SK-N-DZ (cell line): ENCODE measurements at regions not wholly inside any gene's neighbourhood (a gene's known extent, or its start where the extent isn't known, plus 50 kb on each side); places are given as distances from the start of the nearest gene placed in this dataset.

ENCODE experiments used
- DNase-seq: peaks from one replicate; pipeline ENCODE4 v3.0.0-alpha.2; 2015; ENCODE audit warnings: low spot score

DNA sequence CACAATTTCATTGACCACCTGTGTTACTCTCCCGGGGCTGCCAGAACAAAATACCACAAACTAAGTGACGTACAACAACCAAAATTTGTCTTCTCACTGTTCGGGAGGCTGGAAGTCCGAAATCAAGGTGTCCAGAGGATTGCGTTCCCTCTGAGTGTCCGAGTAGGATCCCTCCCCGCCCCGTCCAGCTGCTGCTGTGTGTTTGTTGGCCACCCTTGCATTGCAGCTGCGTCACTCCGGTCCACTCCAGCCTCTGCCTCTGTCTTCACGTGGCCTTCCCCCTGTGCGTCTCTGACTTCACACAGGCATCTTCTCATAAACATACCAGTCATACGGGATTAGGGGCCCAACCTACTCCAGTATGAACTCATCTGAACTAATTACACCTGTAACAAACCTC is 251.8 kb upstream of the SMIM21 start:
- no peak for DNase-seq

DNA sequence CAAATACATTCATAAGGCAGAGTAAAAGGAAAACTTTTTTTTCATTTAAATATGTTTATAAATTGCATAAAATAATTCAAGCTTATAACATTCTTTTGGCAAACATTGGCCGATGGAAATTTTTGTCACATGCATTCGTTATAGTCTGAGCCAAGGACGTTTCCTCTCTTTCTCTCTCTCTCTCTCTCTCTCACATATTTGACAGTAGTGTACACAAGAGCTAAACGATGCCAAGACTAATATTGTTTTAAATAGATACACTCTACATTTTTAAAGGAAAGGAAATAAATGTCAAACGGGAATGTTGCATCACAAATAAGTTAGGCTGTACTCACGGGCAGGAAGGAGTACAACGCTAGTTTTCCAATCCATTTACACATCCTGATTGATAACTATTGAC is 251.1 kb upstream of the SMIM21 start:
- DNase-seq = no peak

DNA sequence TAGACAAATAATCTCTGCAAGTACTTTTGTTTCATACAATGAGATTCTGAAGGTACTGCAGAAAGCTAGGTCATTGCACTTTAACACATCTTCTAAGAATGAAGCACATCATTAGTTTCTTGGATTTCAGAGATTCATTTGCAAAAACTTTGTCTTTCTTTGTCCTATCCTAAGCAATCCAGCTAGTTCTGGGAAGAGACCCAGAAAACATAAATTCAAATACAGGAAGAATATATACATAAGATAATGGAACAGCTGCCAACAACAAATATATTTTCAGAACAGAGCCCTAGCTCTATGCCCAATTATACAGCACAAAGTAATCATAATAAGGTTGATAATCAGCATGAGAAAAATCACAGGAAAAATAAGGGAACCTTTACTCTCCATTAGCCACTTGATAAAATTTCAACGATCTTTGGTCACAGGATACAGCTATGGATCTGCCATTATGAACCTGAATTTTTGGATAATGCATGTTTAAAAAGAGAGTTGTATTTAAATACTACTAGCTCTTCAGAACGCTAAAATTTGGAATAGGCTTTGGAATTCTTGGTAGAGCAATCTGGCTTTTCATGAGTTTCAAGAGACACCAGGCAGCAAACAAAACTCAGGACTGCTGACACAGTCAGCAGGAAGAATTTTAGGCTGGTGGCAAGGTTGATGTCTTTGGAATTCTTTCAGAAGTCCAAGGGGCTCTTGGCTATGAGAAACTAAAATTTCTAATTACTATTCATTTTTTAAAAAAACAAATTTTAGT is 250.4 kb upstream of the SMIM21 start:
- DNase-seq = no peak

DNA sequence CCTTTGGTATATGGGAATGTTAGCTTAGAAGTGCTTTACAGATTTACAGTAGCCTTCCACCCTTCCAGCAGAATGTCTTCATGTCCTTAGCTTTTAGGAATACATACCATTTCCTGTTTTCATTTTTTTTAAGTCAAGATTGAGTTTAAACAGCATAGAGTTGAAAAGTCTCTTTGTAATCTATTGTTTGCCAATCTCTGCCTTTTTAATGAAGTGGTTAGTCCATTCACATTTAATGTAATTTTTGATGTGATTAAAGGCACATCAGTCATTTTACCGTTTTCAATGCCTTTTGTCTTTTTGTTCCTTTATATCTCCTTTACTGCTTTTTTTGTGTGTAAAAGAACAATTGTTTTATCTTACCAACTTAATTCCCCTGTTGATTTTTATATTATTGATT is 233.4 kb upstream of the SMIM21 start:
- no peak for DNase-seq

DNA sequence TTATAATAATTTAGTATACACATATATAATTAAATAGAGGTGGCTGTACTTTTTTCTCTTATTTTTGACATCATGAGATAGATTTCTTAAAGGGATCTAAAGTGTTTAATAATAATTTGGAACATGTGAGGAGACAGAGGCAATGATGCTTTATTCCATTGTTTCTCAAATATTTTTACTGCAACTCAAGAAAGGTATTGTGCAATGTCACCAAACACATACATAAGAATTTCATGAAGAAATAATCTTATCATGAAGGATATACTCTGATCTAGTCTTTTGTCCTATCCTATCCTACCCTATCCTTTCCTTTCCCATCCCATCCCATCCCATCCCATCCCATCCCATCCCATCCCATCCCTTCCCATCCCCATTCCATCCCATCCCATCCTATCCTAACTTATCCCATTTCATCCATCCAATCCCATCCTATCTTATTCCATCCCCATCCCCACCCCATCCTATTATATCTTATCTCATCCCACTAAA is 232.1 kb upstream of the SMIM21 start:
- no peak for DNase-seq

DNA sequence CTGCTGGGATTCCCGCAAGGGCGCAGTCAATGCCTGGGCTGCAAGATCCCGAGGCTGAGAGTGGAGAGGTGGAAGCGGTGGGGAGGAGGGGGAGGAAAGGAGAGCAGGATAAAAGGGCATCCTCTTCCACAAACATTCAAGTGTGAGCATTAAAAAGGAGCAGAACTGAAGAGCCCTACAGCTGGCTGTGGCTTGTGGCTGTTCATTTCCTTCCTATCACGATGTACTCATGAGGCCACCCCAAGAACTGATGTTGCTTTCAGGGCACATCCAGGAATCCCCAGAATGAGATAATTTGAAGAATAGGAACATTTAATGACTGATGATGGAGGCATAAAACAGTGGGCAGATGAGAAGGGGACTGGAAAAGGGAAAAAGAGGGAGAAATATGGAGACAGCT is 230.8 kb upstream of the SMIM21 start:
- DNase-seq = no peak

DNA sequence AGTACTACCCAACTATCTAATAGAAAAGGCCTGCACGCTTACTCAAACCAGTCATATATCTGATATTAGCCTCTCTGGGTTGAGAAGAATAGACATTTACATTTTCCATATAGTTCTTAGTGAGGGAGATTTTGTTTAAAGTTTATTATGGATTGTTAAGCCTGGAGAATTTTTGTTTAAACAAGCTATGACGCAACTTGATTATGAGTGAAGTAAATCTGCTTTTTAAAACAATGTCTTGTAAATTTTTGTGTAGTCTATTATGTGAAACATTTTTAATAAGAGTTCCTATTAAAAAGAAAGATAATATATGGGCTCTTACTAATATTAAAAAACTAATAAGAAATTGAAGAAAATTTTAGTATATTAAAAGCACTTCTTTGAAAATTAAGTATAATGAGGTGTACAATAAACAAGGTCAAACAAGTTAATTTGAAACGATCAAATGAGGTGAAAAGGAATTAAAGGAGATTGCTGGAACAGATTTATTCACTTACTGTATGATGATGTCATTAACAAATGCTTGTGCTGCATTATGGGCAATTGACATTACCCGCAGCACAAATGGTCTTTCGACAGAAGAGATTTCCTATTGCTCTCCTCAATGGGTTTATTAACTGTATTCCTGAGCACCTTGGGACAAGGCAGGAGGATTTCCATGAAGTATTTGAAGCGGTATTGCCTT is 229.2 kb upstream of the SMIM21 start:
- no peak for DNase-seq

DNA sequence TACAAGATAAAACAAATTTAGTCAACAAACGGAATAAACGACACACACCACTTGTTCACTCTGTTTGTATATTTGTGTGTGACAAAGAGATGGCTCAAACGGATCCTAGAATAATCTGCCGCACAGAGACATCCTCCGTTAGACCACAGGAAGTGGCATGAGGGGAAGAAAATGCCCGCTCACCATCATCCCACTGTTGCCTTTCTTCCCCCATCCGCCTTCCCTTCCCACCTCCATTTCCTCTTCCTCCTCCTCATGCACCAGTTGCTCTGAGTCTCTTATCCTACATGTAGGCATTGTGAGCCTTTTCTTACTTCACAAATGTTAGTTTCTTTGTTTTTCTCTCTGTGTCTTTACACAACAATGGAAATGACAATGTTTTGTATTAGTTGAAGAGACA is 228.5 kb upstream of the SMIM21 start:
- DNase-seq = no peak

DNA sequence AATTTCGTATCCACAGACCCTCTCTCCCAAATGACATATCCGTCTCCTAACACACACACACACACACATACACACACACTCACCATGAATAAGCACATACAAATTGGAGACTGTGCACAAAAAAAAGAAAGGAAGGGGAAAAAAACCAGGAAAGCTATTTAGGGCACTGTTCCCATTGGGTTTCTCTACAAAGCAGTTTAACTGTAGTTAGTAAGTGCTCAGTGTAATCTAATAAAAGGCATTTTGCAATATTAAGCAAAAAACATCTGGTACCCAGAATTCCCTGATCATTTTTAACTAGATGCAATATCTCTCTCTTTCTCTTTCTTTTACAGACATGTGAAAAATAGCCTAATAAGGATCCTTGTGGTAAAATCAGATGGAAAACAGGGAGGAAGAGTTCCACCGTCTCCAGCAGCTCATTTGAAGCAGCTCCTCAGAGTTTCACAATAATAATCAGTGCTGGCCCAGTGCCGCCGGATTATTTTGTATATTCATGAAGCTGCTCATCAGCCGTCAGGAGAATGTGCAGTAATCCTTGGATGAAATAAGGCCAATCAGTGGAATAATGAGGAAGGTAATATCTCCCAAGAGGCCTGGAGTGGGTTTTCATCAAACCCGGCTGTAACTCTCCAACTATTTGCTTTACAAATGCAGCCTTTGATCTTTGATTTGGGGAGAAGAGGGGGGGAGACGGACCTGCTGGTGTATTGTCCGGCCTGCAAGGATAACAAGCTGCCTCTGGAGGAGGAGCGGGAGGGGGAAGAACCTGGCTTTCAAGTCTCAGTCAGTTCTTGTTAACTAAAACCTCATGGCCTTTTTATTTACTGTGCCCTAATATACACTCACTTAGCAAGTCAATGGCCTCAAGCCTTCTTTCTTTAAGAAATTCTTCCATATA is 227.6 kb upstream of the SMIM21 start:
- DNase-seq = no peak

DNA sequence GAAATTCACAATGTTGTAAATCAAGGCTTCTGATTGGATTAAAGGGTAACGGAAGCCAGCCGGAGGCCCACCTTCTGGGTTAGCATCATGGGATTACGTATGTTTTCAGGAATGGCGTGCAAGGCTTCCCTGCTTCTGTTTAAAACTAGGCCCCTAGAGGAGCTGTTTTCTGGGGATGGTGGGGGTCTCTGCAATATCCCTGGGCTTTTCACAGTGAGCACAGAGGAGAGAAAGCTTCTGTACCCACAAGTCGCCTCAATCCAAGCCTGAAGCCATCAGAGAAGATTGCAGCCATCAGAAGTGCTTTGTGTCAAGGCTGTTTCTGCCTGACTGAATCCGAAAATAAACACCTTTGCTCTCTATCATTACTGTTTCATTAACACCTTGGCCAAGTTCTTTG is 226.9 kb upstream of the SMIM21 start:
- DNase-seq = peak; percentile 21

DNA sequence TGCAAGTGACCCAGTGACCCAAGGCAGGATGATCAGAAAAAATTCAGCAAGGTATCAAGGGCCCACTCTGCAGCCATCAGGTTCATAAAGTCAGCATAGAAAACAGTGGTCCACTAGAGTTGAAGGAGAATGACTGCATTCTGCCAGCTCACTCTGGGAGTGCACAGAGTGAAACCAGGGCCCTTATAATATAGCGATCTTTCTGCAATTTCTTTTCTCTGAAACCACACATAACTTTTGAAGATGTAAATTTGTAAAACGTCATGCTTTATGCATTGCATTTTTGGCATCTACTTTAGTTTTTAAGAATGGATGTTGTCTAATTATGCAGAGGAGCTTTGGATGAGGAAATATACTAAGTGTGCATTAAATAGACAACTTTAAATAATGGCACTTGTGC is 225.0 kb upstream of the SMIM21 start:
- DNase-seq = no peak

DNA sequence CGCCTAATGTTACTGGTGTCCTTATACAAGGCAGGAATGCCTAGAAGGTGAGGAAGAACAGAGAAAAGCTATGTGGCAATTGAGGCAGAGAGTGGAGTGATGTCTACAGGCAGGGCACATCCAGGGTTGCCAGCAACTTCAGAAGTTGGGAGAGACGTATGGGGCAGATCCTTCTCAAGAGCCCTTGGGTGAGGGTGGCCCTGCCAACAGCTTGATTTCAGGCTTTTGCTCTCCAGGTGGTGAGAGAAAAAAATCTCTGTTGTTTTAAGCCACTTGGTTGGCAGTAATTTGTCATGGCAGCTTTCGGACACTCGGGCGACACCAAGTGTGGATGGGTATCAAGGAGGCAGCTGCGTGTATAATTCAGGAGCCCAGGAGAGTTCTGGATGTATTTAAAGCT is 217.4 kb upstream of the SMIM21 start:
- DNase-seq = no peak

DNA sequence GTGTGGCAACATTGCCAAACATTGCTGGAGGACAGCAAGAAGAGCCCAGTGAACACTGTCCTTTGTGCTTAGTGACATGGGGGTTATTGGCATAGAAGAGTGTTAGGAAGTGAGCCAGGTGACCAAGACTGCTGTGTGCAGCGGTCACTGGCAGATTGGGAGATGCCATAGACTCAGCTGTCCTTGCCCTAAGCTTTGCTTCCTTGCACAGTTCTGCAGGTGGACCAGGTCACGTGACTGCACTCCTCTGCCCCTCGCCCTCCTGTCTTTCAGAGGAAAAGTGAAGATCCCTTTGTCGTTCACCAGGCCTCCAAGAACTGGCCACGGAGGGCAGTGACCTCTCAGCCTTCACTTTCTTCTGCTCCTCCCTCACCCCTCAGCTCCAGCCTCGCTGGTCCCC is 215.6 kb upstream of the SMIM21 start:
- no peak for DNase-seq

DNA sequence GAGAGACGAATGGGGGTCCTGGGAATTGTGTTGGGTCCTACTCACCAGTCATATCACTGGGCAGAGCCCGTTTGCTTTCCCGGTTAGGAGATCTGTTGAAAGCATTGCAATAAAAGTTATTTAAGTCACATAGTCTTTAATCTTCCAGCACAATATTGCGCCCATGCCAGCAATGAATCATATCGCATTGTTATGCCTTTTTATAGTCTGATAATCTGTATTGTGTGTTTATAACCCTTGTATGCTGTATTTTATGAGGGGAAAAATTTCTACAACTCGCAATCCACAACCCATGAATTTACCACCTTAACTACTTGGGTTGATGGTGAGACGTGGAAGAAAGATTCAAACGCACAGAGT is 211.9 kb upstream of the SMIM21 start:
- no peak for DNase-seq

DNA sequence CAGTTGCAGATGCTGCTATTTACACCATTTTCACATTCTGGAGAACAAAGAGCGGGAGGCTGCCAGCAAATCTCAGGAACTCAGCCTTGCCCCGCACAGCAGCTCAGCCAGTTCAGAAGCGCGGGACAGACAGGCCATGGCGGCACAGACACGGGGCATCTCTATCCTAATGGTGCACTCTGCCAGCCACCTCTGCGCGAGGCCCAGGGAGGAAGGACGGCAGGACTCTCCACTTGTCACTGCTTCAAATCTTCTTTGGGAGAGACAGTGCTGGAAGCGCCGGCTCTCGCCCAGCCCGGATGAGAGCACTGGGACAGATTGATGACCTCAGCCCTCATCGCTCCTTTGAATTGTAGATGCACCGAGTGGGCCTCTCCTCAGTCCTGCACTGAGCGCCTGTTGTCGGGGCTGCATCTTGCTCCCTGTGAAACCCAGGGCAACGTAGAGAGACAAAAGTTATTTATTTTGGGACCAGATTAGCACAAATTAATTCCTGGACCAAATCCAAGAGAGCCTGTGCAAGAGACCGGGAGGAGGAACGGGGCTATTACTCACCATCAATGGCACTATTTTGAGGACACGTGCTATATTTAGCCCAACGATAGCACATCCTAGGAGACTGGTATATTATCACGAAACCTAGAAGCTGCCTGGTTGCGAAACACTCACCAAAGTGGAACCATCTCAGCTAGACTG is 211.4 kb upstream of the SMIM21 start:
- no peak for DNase-seq

DNA sequence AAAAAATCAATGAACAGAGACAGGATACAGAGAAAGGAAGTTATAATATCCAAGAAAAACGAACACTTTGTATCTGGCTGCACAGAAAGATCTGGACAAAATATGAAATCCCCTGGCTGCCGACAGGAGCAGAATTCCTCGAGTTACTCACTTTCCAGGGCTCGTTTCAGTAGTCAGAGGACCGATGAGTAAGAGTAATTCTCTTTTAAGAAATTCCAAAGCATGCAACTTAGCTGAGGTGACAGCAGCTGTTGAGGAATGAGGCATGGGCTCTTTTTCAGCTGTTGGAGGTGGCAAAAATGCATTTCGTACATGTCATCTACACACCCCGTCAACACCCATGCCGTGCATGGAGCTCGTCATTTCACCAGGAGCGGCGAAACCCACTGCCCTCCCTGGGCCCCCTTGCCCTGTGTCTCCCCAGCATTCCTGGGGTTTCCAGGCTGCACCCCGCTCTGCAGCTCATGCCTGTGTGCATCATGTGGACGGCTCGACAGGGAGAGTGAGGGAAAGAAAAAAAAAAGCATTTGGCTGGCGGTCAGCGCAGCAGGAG is 210.8 kb upstream of the SMIM21 start:
- no peak for DNase-seq

DNA sequence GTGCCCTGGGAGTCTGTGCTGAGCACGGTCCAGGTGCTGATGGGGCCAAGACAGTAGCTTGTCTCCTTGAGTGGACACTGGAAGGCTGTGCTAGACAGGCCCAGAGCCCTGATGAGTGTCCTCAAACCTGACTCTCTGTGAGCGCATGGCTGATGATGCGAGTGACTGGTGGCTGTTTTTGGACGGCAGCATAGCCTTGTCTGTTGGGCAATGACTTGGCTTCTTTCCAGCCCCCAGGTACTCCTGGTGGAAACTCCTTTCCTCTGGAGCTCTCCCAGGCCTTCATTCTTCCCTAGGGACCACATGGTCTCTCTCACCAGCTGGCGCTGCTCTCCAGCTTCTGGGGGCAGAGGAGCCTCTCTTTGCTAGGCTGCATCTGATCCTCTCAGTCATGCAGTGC is 207.6 kb upstream of the SMIM21 start:
- peak; percentile 11 for DNase-seq

DNA sequence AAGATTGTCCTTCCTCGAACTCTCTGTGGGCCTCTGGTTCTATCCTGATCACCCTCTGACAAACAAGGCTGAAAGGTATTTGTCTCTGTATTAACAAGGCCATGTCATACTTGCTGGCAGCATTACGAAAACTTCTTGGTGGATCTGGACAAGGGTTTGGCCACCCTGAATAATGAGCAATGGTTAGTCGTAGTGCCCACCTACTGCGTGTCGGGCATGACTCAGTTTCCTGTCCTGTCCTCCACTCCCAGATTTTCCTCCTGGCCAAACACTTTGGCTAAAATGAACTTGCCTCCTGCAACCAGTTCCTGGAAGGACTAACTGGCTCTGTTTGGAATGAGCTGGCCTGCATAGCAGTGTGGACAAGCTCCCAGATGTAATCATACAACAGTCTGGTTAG is 198.5 kb upstream of the SMIM21 start:
- no peak for DNase-seq

DNA sequence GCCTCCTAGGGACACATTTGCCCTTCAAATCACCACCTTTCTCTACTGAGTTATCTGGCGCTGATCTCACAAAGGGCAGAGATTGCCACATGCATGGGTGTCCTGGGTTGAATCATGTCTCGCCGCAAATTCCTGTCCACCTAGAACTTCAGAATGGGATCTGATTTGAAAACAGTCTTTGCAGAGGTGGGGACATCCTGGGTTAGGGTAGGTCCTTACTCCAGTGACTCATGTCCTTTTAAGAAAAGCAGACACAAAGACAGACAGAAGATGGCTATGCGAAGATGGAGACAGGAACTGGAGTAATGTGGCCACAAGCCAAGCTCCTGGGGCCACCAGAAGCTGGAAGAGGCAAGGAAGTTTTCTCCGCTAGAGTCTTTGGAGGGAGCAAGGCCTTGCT is 197.4 kb upstream of the SMIM21 start:
- DNase-seq = no peak

DNA sequence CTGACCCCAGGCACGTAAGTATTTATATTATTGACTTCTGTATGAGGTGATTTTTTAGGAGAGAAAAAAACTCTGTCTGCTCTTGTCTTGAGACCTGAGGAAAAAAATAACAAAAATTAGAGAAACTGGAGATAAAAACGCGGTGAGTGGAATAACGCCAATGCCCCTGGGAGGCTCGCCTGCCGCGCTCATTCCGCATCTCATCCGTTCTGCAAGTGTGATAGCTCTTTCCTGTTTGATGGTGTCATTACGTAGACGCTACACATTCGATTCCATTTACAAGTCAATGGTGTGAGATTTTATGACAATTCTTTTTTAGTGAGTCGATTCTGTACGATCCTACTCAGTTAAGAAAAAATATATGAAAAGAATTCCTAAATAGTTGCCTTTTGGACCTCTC is 194.3 kb upstream of the SMIM21 start:
- DNase-seq = no peak

DNA sequence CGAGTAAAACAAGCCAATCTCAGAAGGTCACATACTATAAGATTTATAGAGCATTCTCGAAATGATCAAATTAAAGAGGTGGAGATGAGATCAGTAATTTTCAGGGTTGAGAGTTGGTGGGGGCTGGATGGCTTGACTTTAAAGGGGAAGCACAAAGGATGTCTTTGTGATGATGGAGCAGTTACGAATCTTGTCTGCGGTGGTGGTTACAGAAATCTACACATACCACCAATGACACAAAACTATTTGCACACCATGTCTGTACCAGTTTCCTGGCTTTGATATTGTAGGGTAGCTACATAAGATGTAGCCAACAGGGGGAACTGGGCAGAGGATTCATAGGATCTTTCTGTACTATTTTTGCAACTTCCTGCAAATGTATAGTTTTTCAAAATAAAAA is 190.6 kb upstream of the SMIM21 start:
- DNase-seq = no peak

DNA sequence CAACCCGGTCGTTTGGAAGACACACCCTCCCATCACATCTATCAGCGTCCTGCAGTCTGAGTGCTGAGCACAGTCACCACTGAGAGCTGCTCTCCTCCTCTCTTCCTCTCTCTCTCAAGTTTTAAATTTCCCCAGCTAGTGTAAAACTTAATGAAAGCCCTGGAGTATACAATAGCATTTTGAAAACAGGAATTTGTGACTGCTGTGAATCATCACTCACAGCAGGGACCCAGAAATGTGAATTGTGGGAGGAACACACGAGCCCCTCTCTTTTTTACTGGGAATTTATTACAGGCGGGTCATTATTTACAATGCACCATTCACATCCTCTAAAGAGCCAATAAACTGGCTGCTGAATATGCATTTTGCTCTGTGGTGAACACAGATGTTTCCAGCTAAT is 185.0 kb upstream of the SMIM21 start:
- DNase-seq = no peak
